Frontal cortex (tissue), 3 donors: ENCODE measurements at regions not wholly inside any gene's neighbourhood (a gene's known extent, or its start where the extent isn't known, plus 50 kb on each side); places are given as distances from the start of the nearest gene placed in this dataset.

Experiments
- DNase-seq, 2 donors: peaks; one replicate each; pipeline ENCODE4 v3.0.0; 2012; ENCODE audit warnings: low spot score in 2 of 2
- FAIRE-seq: peaks from 2 replicates; lab custom pipeline; 2012; peaks lifted over from hg19 to GRCh38; lab: Jason Lieb, UNC
- donor health status: control.
- donor health status: control.
- donor health status: control.

- DNase-seq, result no peak
- FAIRE-seq, result no peak
Observed at GRCh38 chr22:48434156-48434867, 1393.4 kb downstream of the BRD1 start.

GRCh38 chr22:48433647-48434046 lies 1394.0 kb downstream of the BRD1 start:
- FAIRE-seq (no peak), DNase-seq (no peak)

- DNase-seq (peak in 1 of 2 donors; percentile 27), FAIRE-seq (no peak)
Observed at GRCh38 chr22:48432781-48433518, 1394.7 kb downstream of the BRD1 start.

GRCh38 chr22:48431536-48432315 lies 1395.9 kb downstream of the BRD1 start:
- no peak for FAIRE-seq
- DNase-seq, result no peak

- FAIRE-seq, result no peak
- no peak for DNase-seq
Observed at GRCh38 chr22:48431014-48431413, 1396.7 kb downstream of the BRD1 start.

- FAIRE-seq, result no peak
- no peak for DNase-seq
Observed at GRCh38 chr22:48429446-48430020, 1398.1 kb downstream of the BRD1 start.

- DNase-seq (no peak), FAIRE-seq (no peak)
Observed at GRCh38 chr22:48428631-48429371, 1398.9 kb downstream of the BRD1 start.

GRCh38 chr22:48427731-48428211 lies 1399.9 kb downstream of the BRD1 start:
- no peak for FAIRE-seq
- no peak for DNase-seq

- FAIRE-seq, result no peak
- DNase-seq, result no peak
Observed at GRCh38 chr22:48426466-48427380, 1401.0 kb downstream of the BRD1 start.

GRCh38 chr22:48425641-48426040 lies 1402.0 kb downstream of the BRD1 start:
- FAIRE-seq, result no peak
- DNase-seq, result no peak

- DNase-seq, result no peak
- no peak for FAIRE-seq
Observed at GRCh38 chr22:48425091-48425506, 1402.6 kb downstream of the BRD1 start.

GRCh38 chr22:48424661-48425060 lies 1403.0 kb downstream of the BRD1 start:
- FAIRE-seq (no peak), DNase-seq (no peak)

- DNase-seq (no peak), FAIRE-seq (no peak)
Observed at GRCh38 chr22:48424201-48424627, 1403.5 kb downstream of the BRD1 start.

GRCh38 chr22:48423481-48423911 lies 1404.2 kb downstream of the BRD1 start:
- DNase-seq, result no peak
- FAIRE-seq, result no peak

- FAIRE-seq, result no peak
- DNase-seq, result no peak
Observed at GRCh38 chr22:48422900-48423480, 1404.7 kb downstream of the BRD1 start.

- DNase-seq (no peak), FAIRE-seq (no peak)
Observed at GRCh38 chr22:48418831-48419230, 1408.8 kb downstream of the BRD1 start.

- no peak for DNase-seq
- FAIRE-seq, result no peak
Observed at GRCh38 chr22:48417225-48418070, 1410.2 kb downstream of the BRD1 start.
